HG03139 (cell line): ENCODE measurements at regions not wholly inside any gene's neighbourhood (a gene's known extent, or its start where the extent isn't known, plus 50 kb on each side); places are given as distances from the start of the nearest gene placed in this dataset.
"Not testable (repeated sequence)": the region's sequence is repeated elsewhere in the genome, so short reads cannot be mapped to it uniquely, and the experiment has no call there.

Source experiments
- ATAC-seq: cut with Tn5 transposase; IDR thresholded peaks from one replicate; pipeline ENCODE4 v1.9.1; 2021; ENCODE audit not compliant: unreplicated experiment

- ATAC-seq: no peak
Measured at GRCh38 chrX:106220177-106220576, 52.1 kb downstream of the PWWP3B start.

- ATAC-seq: no peak
Measured at GRCh38 chrX:106243376-106243775, 75.3 kb downstream of the PWWP3B start.

- no peak for ATAC-seq
Measured at GRCh38 chrX:106246511-106246910, 78.4 kb downstream of the PWWP3B start.

GRCh38 chrX:106247162-106247561, 79.1 kb downstream of the PWWP3B start:
- ATAC-seq: no peak

- ATAC-seq: no peak
Measured at GRCh38 chrX:106249706-106250379, 81.7 kb downstream of the PWWP3B start.

GRCh38 chrX:106263817-106264216, 95.7 kb downstream of the PWWP3B start:
- ATAC-seq: no peak

GRCh38 chrX:106273947-106274587, 106.0 kb downstream of the PWWP3B start:
- ATAC-seq: not testable (repeated sequence)

GRCh38 chrX:106275172-106275571, 107.1 kb downstream of the PWWP3B start:
- ATAC-seq: not testable (repeated sequence)

GRCh38 chrX:106278951-106279350, 110.8 kb downstream of the PWWP3B start:
- ATAC-seq: no peak

GRCh38 chrX:106281383-106281782, 113.3 kb downstream of the PWWP3B start:
- ATAC-seq: no peak

GRCh38 chrX:106283841-106284240, 115.7 kb downstream of the PWWP3B start:
- no peak for ATAC-seq

GRCh38 chrX:106284431-106285025, 116.4 kb downstream of the PWWP3B start:
- ATAC-seq: no peak

GRCh38 chrX:106286053-106286650, 118.0 kb downstream of the PWWP3B start:
- no peak for ATAC-seq

- not testable (repeated sequence) for ATAC-seq
Measured at GRCh38 chrX:106290778-106291177, 122.7 kb downstream of the PWWP3B start.

GRCh38 chrX:106291779-106292390, 123.8 kb downstream of the PWWP3B start:
- not testable (repeated sequence) for ATAC-seq

- ATAC-seq: no peak
Measured at GRCh38 chrX:106300239-106300638, 132.1 kb downstream of the PWWP3B start.

GRCh38 chrX:106300656-106301055, 132.6 kb downstream of the PWWP3B start:
- ATAC-seq: no peak

GRCh38 chrX:106302304-106302703, 134.2 kb downstream of the PWWP3B start:
- no peak for ATAC-seq

GRCh38 chrX:106306391-106306947, 138.4 kb downstream of the PWWP3B start:
- no peak for ATAC-seq

- no peak for ATAC-seq
Measured at GRCh38 chrX:106323357-106323756, 155.3 kb downstream of the PWWP3B start.

GRCh38 chrX:106331606-106332005, 163.5 kb downstream of the PWWP3B start:
- no peak for ATAC-seq
